Testis (tissue), 2 donors: ENCODE measurements at regions not wholly inside any gene's neighbourhood (a gene's known extent, or its start where the extent isn't known, plus 50 kb on each side); places are given as distances from the start of the nearest gene placed in this dataset.

ENCODE experiments used
- POLR2A ChIP-seq: fragments of 450-650 bp; IDR thresholded peaks from one replicate; pipeline ENCODE4 v1.6.1; 2017; ENCODE audit warnings: antibody characterized with exemption, mild to moderate bottlenecking, moderate library complexity
- TF ChIP-seq, protein P1 (sequence below), 3 experiments: fragments of 450-650 bp in 2 of 3; fragments of 200-600 bp in 1 of 3; sonication (generic) in 1 of 3; IDR thresholded peaks; one replicate each; pipeline ENCODE4 v1.5.1; 2016 to 2019; ENCODE audit warnings: antibody characterized with exemption in 3 of 3, mild to moderate bottlenecking in 2 of 3, moderate library complexity in 1 of 3

GRCh38 chr21:35812679-35813078 lies 247.6 kb downstream of the SETD4 start:
- TF ChIP-seq, protein P1, sequence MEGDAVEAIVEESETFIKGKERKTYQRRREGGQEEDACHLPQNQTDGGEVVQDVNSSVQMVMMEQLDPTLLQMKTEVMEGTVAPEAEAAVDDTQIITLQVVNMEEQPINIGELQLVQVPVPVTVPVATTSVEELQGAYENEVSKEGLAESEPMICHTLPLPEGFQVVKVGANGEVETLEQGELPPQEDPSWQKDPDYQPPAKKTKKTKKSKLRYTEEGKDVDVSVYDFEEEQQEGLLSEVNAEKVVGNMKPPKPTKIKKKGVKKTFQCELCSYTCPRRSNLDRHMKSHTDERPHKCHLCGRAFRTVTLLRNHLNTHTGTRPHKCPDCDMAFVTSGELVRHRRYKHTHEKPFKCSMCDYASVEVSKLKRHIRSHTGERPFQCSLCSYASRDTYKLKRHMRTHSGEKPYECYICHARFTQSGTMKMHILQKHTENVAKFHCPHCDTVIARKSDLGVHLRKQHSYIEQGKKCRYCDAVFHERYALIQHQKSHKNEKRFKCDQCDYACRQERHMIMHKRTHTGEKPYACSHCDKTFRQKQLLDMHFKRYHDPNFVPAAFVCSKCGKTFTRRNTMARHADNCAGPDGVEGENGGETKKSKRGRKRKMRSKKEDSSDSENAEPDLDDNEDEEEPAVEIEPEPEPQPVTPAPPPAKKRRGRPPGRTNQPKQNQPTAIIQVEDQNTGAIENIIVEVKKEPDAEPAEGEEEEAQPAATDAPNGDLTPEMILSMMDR (IDR thresholded peaks at IDR 0.05) = no peak
- no peak for TF ChIP-seq POLR2A
